SK-N-DZ (cell line): ENCODE measurements at regions not wholly inside any gene's neighbourhood (a gene's known extent, or its start where the extent isn't known, plus 50 kb on each side); places are given as distances from the start of the nearest gene placed in this dataset.

Experiments used
- DNase-seq: peaks from one replicate; pipeline ENCODE4 v3.0.0-alpha.2; 2015; ENCODE audit warnings: low spot score

- DNase-seq = no peak
These were observed 780.0 kb downstream of the DACH1 start for GRCh38 chr13:71087006-71087405.

GRCh38 chr13:71082631-71083030 is 784.4 kb downstream of the DACH1 start:
- DNase-seq = no peak

- DNase-seq = no peak
These were observed 787.4 kb downstream of the DACH1 start for GRCh38 chr13:71079638-71080037.

GRCh38 chr13:71068041-71068440 is 799.0 kb downstream of the DACH1 start:
- no peak for DNase-seq

GRCh38 chr13:71067165-71067815 is 799.7 kb downstream of the DACH1 start:
- DNase-seq = peak; percentile 22

- DNase-seq = no peak
These were observed 810.4 kb downstream of the DACH1 start for GRCh38 chr13:71056581-71056980.

- no peak for DNase-seq
These were observed 811.4 kb downstream of the DACH1 start for GRCh38 chr13:71055644-71056043.

GRCh38 chr13:71055047-71055446 is 812.0 kb downstream of the DACH1 start:
- no peak for DNase-seq

GRCh38 chr13:71054358-71054757 is 812.6 kb downstream of the DACH1 start:
- no peak for DNase-seq

- no peak for DNase-seq
These were observed 815.4 kb downstream of the DACH1 start for GRCh38 chr13:71051573-71051972.

- DNase-seq = no peak
These were observed 820.5 kb downstream of the DACH1 start for GRCh38 chr13:71046360-71047079.

GRCh38 chr13:71045101-71045500 is 821.9 kb downstream of the DACH1 start:
- no peak for DNase-seq

GRCh38 chr13:71039440-71039839 is 827.6 kb downstream of the DACH1 start:
- no peak for DNase-seq

GRCh38 chr13:71034018-71034417 is 833.0 kb downstream of the DACH1 start:
- no peak for DNase-seq

- DNase-seq = no peak
These were observed 834.0 kb downstream of the DACH1 start for GRCh38 chr13:71033026-71033425.

GRCh38 chr13:71030784-71031183 is 836.2 kb downstream of the DACH1 start:
- peak; percentile 19 for DNase-seq

GRCh38 chr13:71028884-71029283 is 838.1 kb downstream of the DACH1 start:
- no peak for DNase-seq

- DNase-seq = peak; percentile 22
These were observed 845.1 kb downstream of the DACH1 start for GRCh38 chr13:71021825-71022422.

- DNase-seq = no peak
These were observed 848.0 kb downstream of the DACH1 start for GRCh38 chr13:71018995-71019394.

GRCh38 chr13:71018544-71018943 is 848.5 kb downstream of the DACH1 start:
- DNase-seq = no peak

- no peak for DNase-seq
These were observed 849.4 kb downstream of the DACH1 start for GRCh38 chr13:71017607-71018006.

- DNase-seq = no peak
These were observed 851.5 kb downstream of the DACH1 start for GRCh38 chr13:71015516-71015915.

GRCh38 chr13:71015021-71015420 is 852.0 kb downstream of the DACH1 start:
- no peak for DNase-seq
